ENCODE measurements at regions not wholly inside any gene's neighbourhood (a gene's known extent, or its start where the extent isn't known, plus 50 kb on each side); places are given as distances from the start of the nearest gene placed in this dataset.
"Not testable (repeated sequence)": the region's sequence is repeated elsewhere in the genome, so short reads cannot be mapped to it uniquely, and the experiment has no call there.

DNA sequence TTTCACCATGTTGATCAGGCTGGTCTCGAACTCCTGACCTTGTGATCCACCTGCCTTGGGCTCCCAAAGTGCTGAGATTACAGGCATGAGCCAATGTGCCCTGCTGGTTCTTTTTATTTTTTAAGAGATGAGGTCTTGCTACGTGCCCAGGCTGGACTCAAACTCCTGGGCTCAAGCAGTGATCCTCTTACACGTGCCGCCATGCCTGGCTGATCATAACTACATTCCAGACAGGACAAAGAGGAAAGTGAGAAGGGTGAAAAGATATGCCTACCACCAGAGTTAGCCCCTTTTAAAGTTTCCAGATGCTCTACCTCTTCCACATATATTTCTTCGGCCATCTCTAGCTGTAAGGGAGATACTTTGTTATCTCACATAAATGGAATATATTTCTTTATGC, 79.7 kb upstream of the SOX13 start:
- peak in 1 of 11 donors; percentile 23 for DNase-seq (ENCODE audit: extremely low read depth in 1 of 11, low read depth in 9 of 11, low spot score in 4 of 11)

- DNase-seq (ENCODE audit: extremely low read depth in 1 of 11, low read depth in 9 of 11, low spot score in 4 of 11): no peak
Observed at GRCh38 chr1:203995228-203995627, 77.7 kb upstream of the SOX13 start.

DNA sequence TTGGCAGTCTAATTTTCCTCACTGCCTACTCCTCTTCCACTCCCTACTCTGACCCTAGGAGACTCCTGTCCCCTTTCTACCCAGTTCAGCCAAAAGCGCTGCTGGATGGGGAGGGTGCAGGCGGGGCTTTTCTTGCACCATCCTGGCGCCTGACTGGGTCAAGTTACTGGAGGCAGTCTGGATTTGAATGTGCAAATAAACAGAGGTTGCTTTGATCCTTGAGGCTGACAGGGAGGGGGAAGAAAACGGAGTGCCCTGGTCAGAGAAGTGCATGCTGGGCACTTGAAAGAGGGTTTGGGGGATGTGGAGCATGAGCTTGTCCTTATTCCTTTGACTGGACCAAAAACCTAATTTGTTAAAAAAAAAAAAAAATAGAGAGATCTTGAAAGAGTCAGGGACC, 76.8 kb upstream of the SOX13 start:
- DNase-seq (ENCODE audit: extremely low read depth in 1 of 11, low read depth in 9 of 11, low spot score in 4 of 11): peak in 5 of 11 donors; percentile 27 to 52 (median 36)

DNA sequence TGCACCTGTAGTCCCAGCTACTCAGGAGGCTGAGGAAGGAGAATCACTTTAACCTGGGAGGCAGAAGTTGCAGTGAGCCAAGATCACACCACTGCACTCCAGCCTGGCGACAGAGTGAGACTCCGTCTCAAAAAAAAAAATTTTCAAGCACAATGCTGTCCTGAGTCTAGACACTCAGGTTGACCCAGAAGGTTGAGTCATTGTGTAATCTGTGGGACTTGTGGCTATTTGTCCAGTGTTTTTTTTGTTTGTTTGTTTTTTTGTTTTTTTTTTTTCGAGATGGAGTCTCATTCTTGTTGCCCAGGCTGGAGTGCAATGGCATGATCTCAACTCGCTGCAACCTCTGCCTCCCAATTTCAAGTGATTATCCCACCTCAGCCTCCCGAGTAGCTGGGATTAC, 74.3 kb upstream of the SOX13 start:
- DNase-seq (ENCODE audit: extremely low read depth in 1 of 11, low read depth in 9 of 11, low spot score in 4 of 11): not testable (repeated sequence)

- no peak for DNase-seq (ENCODE audit: extremely low read depth in 1 of 11, low read depth in 9 of 11, low spot score in 4 of 11)
Observed at GRCh38 chr1:203999618-204000017, 73.3 kb upstream of the SOX13 start.

GRCh38 chr1:204001166-204001901, 71.6 kb upstream of the SOX13 start:
- no peak for DNase-seq (ENCODE audit: extremely low read depth in 1 of 11, low read depth in 9 of 11, low spot score in 4 of 11)

GRCh38 chr1:204002614-204003013, 70.3 kb upstream of the SOX13 start:
- no peak for DNase-seq (ENCODE audit: extremely low read depth in 1 of 11, low read depth in 9 of 11, low spot score in 4 of 11)

- no peak for DNase-seq (ENCODE audit: extremely low read depth in 1 of 11, low read depth in 9 of 11, low spot score in 4 of 11)
Observed at GRCh38 chr1:204003536-204003935, 69.4 kb upstream of the SOX13 start.

- no peak for DNase-seq (ENCODE audit: extremely low read depth in 1 of 11, low read depth in 9 of 11, low spot score in 4 of 11)
Observed at GRCh38 chr1:204011426-204011825, 61.5 kb upstream of the SOX13 start.

DNA sequence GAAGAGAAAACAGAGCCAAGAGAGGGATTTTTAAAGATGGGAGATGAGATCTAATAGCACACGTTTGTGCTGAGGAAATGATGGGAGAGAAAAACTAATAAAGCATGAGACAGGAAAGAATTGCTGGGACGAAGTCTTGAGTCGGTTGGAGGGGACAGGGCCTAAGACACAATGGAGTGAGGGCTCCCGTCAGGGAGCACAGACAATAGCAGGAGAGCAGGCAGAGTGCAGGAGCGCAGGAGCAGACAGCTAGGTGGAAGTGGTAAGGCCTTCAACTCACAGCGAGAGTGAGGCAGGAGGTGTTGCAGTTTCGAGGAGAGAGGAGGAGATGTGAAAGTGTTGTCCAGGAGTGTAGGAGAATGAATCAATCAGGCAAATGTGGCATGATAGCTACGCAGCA, 59.9 kb upstream of the SOX13 start:
- no peak for DNase-seq (ENCODE audit: extremely low read depth in 1 of 11, low read depth in 9 of 11, low spot score in 4 of 11)

GRCh38 chr1:204014336-204014735, 58.6 kb upstream of the SOX13 start:
- DNase-seq (ENCODE audit: extremely low read depth in 1 of 11, low read depth in 9 of 11, low spot score in 4 of 11): no peak

DNA sequence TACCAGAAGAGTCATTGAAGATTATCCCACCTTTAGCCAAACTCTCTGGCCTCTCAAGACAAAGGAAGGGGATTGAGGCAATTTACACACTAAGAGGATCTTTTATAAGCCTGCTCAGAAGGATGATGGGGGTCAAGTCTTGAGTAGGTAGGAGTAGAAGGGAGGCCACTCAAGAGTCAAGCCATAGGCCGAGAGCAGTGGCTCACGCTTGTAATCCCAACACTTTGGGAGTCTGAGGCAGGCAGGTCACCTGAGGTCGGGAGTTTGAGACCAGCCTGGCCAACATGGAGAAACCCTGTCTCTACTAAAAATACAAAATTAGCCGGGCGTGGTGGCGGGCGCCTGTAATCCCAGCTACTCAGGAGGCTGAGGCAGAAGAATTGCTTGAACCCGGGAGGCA, 58.0 kb upstream of the SOX13 start:
- not testable (repeated sequence) for DNase-seq (ENCODE audit: extremely low read depth in 1 of 11, low read depth in 9 of 11, low spot score in 4 of 11)

DNA sequence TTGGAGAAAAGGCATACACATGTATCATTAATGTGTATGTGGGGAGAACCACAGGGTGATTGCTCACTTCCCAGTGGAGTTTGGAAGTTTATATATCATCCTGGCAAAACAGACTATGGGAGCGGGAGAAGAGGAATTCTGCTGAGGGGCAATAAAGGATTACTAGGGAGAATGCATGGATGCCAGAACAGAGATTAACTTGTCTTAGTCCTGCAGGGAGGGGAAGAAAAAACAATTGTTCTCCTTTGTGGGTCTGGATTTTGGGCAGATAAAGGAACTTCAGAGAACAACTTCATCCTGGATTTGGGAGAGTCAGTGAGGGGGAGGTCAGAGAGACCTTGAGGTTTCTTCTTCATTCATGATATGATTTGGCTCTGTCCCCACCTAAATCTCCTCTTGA, 55.9 kb upstream of the SOX13 start:
- no peak for DNase-seq (ENCODE audit: extremely low read depth in 1 of 11, low read depth in 9 of 11, low spot score in 4 of 11)

DNA sequence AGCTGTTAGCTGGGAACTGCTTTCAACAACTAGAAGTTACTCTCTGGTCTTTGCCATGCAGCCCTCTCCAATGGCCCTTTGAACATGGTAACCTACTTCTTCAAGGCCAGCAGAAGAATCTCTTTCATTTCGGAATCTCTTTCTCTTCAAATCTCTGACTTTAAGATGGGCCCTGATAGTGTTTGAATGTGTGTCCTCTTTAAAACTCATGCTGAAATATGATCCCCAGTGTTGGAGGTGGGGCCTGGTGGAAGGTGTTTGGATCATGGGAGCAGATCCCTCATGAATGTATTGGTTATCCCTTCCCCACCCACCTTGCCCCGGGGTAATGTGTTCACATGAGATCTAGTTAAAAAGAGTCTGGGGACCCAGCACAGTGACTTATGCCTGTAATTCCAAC, 54.5 kb upstream of the SOX13 start:
- no peak for DNase-seq (ENCODE audit: extremely low read depth in 1 of 11, low read depth in 9 of 11, low spot score in 4 of 11)

Data from renal cortex interstitium (tissue), 11 donors.